ENCODE measurements at regions not wholly inside any gene's neighbourhood (a gene's known extent, or its start where the extent isn't known, plus 50 kb on each side); places are given as distances from the start of the nearest gene placed in this dataset.
"Not testable (repeated sequence)": the region's sequence is repeated elsewhere in the genome, so short reads cannot be mapped to it uniquely, and the experiment has no call there.

GRCh38 chr16:52234626-52235025, 312.3 kb downstream of the TOX3 start:
- no peak for DNase-seq

GRCh38 chr16:52229471-52229870, 317.5 kb downstream of the TOX3 start:
- DNase-seq: no peak

DNA sequence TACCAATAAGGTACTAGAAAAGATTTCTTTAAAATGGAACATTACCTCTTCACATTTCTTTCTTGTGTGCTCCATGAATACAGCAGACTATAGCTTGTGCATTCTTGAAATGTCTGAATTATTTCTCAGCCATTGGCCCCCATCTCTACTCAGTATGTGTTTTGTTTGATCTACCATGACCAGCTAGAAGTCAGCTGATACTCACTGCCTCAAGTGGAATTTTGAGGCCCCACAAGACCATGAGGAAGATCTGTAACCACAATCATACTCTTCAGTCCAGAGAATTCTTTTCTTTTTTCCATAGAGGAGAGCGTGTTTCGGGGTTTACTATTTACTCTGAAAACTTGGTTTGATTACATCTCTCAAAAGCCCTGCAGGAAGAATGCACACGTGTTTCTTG, 319.1 kb downstream of the TOX3 start:
- DNase-seq: no peak

DNA sequence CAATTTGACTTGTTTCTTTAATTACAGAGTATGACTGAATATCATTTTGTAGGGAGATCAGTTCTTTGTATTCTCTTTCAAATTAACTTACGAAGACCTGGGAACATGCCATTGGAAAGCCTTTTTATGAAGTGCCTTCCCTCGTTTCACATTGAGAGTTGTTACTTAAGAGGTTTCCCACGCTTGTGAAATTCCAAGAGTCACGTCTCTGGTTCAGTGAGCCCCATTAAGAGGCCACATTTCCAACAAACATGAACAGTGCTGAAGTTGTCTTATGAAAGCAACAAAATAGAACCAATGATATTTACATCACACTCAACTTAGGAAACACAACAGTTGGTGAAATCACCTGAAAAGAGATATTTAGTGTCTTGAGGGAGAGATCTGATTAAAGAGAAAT, 334.1 kb downstream of the TOX3 start:
- no peak for DNase-seq

DNA sequence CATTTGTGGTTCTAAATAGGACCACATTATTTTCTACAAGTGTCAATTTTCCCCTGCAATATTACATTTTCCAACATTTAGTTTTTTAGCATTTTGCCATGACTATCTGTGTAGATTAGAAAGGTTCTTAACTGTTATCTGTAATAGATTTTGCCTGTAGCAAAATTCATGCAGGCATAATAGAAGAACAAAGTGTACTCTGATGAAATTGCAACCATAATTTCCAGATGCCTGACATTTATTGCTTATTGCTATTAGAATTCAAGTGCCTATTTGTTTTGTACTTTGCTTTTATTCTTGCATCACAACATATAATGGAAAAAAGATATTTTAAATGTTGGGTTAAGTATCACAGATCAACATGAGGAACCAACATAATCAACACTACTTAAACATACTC, 337.7 kb downstream of the TOX3 start:
- DNase-seq: no peak

GRCh38 chr16:52203096-52203495, 343.8 kb downstream of the TOX3 start:
- no peak for DNase-seq

- no peak for DNase-seq
Observed at GRCh38 chr16:52193441-52193840, 353.5 kb downstream of the TOX3 start.

GRCh38 chr16:52191531-52192134, 355.3 kb downstream of the TOX3 start:
- DNase-seq: peak; percentile 54

- DNase-seq: no peak
Observed at GRCh38 chr16:52184336-52184735, 362.6 kb downstream of the TOX3 start.

- DNase-seq: no peak
Observed at GRCh38 chr16:52182840-52183239, 364.1 kb downstream of the TOX3 start.

DNA sequence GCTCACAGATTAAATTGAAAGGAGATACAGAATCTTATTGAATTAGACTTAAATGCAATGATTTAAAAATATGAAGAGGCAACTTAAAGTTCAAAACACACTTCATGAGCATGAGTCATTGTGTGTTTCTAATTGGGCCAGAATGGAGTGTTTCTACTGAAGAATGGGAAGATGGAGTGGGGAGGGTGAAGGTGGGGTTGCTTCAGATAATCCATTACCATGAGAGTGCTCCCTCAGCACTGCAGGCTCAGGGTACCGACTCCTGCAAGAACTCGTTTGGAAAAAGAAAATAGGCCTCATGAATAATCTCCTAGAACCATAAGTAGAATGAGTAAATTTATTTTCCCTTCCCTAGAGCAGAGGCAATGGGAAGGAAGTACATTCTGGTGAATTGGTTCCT, 372.8 kb downstream of the TOX3 start:
- DNase-seq: no peak

DNA sequence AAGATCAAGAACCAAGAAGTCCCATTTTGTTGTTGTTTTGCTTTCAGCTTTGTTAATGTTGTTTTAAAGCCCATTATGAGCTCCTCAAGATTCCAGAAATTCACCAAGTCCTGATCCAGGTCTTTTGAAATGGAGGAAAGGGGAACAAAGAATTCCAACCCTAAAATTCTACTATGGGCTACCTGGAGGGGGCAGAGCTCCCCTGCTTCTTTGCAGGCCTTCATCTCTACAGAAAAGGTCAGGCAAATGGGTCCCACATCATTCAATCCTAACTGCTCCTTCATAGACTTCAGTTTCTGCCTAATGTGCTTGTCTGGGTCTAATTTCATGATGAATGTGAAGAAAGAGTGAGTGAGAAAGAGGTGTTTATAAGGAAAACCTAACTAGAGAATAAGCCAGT, 375.5 kb downstream of the TOX3 start:
- DNase-seq: no peak

DNA sequence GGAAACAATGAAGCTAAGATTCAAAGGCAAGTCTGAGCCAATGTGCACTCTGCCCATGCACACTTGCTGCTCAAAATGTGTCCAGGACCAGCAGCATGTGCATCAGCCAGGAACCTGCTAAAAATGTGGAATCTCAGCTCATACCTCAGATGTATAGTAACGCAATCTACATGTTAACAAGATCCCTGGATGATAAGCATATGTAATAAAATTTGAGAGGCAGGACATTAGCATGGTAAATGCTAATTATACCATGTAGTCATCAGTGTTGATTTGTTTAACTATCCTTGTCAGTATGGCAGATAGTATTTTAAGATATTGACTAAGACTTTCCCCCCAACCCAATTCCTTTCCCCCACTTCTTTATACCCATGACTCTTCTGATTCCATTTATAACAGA, 379.6 kb downstream of the TOX3 start:
- no peak for DNase-seq

- no peak for DNase-seq
Observed at GRCh38 chr16:52165961-52166360, 381.0 kb downstream of the TOX3 start.

DNA sequence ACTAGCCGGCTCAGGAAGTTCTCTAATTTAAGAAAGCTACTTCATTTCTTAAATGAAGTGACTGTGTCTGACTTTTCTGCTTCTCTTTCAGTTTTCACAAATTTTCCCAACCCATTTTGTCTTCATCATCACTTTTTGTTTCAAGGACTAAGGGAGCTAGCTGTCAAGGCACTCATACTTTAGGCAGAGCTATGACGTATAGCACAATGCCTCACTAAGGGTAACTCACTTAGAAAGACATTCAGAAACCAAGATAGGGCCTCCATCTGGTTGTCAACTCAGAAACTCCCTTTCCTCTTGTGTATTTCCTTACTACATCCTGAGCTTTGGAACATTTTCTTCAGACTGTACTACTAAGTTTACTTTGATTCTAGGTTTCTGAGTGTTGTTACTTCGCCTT, 397.9 kb downstream of the TOX3 start:
- no peak for DNase-seq

DNA sequence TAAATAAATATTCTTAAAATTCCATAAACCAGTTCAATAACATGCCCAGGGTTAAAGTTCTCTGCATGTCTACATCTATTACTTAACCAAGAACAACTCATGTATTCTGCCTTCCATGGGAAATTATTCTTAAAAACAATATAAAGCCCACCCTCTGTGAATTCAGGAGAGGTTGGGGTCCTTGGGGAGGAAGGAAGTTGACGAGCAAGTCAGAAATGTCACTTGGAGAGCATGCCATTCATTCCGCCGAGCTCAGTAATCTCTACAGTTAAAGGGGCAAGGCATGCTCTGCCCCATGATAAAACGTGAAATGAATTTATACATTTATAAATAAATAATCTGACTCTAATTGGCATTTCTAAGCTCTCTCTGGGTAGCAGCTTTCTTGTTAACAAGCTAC, 405.1 kb downstream of the TOX3 start:
- DNase-seq: no peak

- no peak for DNase-seq
Observed at GRCh38 chr16:52128361-52128760, 418.6 kb downstream of the TOX3 start.

DNA sequence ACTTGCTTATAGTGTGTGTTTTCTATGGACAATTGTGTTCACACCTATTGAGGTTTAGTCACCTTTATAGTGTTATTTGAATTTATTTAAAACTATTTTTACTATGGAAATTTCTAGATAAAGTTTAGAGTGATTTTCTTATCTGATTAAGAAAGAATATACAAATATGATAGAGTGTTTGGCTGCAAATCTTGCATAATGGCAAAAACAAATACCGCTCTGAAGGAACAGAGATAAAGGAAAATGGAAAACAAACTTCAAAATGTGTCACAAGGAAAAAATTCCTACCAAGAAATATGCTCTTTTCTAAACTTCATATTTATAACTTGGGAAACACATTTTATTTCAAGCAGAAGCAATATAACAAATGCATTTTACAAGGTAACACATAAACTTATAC, 423.1 kb downstream of the TOX3 start:
- no peak for DNase-seq

DNA sequence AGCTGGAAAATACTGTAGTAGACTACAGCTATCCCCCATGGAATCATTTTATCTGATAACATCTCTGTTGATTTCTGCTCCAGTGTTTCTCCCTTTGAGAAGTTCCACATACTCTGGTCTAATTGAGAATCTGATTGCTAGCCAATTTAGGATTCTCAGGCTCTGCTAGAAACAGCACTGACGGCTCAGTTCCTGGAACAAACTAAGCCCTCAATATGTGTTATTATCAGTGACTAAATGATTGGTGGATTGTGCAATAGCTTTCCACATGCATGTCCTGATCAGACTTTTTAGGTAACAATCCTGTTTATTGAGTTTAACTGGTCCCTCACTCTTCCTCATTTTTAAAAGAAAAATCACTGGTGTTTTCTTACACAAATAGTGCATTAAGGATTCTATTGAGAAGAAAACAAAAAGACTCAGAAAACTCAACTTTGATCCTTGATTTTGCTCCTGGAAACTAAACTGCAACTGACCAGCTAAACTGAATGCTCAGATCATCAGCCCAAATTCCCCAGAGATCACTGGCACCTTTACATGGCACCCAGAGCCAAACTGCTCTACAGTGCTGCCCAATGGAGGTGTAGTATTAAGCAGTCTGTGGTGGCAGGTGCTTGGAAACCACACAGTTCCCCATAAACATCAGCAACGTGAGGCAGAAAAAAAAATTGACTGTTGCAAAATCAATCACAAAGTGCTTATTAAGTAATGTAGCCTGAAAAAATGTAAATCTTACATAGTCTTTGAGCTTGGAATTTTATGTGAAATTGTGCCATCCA, 423.7 kb downstream of the TOX3 start:
- DNase-seq: no peak

- DNase-seq: no peak
Observed at GRCh38 chr16:52117171-52117570, 429.8 kb downstream of the TOX3 start.

GRCh38 chr16:52114379-52114778, 432.6 kb downstream of the TOX3 start:
- no peak for DNase-seq

DNA sequence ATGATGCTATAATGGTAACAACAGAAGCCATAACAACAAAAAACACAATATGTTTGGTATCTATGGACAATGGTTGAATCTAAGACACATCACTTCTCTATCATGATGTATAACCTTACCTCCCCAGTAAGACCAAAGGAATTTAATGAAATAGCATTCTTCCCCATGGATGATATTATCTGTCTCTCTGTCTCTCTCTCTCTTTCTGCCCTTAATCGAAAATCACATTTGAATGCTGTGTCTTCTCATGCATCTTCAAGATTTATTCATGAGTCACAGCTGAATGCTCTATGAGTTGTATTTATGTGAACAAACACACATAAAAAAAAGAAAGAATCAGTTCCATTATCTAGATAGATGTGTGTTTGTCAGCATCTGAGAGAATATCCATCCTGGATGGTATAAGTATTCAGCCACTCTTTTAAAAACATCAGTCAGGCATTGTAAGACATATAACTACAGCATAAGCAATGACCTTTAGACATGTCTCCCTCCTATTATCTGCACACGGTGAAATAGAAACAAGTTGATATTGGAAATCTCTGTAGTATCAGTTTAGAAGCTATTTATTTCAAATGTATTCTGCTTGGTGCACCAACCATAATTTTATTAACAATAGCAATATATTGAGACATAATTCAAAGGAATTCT, 433.3 kb downstream of the TOX3 start:
- no peak for DNase-seq

DNA sequence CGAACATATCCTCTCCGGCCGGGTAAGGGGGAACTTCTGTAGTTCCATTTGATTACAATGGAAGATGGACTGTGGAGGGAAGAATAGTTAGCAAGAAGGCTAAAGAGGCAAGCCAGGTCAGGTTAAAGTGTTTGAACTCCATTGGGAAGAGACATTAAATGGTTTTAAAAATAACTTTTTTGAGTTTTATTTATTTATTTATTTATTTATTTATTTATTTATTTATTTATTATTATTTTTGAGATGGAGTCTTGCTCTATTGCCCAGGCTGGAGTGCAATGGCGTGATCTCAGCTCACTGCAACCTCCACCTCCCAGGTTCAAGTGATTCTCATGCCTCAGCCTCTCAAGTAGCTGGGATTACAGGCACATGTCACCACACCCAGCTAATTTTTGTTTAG, 441.9 kb downstream of the TOX3 start:
- DNase-seq: not testable (repeated sequence)

DNA sequence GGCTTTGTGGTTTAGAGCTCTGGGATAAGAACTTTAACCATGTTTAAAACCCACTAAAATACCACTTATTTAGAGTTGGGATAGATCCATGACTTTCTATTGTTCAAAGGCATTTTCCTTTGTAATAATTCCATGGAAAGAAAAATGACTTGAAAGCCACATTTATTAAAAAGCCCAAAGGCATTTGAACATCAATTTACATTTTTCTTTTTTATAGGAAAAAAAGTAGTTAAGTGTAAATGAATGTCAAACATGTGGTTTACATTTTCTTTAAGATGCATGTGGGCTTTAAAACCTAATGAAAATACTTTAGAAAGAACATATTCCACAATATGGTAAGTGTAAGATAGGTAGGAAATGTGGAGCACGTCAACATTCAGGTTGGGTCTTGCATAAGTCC, 443.2 kb downstream of the TOX3 start:
- no peak for DNase-seq

Data from NCI-H526 treated with DMSO at 0.1 percent for 48 hours (cell line).